GM18517 (cell line): ENCODE measurements at regions not wholly inside any gene's neighbourhood (a gene's known extent, or its start where the extent isn't known, plus 50 kb on each side); places are given as distances from the start of the nearest gene placed in this dataset.
A peak's percentile ranks its signal among the peaks of the same experiment; 100 is the strongest.

Experiments
- ATAC-seq: cut with Tn5 transposase; IDR thresholded peaks from one replicate; pipeline ENCODE4 v1.9.1; 2021; ENCODE audit warnings: mild to moderate bottlenecking, moderate library complexity; ENCODE audit not compliant: unreplicated experiment

DNA sequence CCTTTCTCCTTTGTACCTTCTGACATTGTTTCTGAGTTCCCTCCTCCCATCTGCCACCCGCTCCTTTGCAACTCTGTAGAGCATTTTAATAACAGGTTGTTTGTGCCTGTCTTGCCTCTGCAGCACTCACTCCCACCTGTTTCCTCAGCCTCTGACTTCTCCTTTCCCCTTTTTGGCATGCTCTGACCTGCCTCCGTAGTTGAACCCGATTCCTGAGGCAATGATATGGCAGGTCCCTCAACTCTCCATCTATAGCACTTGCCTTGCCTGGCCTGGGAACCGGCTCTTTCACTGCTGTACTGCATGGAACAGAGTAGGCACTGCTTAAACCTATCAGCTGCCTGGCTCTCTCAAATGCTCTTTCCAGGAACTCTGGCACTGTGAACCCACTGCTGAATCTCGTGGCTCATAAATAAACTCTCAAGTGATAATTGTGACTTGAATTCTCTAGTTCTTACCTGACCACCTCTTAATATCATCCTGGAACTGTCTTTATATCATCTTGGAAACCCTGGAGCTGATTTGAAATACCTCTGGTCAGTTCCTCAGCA is 50.3 kb downstream of the UTRN start:
- peak; percentile 13 for ATAC-seq

DNA sequence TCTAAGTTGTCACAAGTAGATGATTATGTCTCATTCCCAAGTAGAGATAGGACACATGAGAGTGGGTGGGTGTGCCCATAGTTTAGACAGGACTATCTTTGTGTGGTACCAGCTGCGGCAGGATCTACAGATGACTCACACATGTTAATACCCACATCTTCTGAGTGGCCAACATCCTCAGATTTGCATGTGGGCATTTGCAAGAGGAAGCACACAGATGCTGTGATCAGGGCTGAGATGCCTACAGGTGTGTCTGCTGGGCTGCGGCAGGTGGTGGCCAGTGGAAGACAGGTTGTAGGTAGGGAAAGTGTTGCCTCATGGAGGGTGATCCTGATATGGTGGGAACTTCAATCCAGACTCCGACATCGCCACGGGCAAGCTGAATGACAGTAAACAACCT is 50.8 kb downstream of the UTRN start:
- peak; percentile 76 for ATAC-seq

DNA sequence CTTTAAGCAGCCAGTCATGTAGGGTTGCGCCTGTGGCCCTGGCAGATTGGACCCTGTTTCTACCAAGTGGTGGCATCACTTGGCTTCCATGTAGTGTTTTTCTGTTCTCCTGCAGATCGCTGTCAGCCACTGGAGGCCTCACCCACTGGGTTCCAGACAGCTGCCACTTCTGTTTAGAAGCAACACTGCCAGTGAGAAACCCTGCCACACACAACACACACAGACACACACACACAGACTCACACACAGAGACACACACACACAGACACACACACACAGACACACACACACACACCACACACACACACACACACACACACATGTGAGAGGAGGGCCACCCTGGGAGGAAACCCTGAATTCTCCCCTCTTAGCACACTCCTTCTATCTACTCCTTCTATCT is 51.8 kb downstream of the UTRN start:
- ATAC-seq: no peak

DNA sequence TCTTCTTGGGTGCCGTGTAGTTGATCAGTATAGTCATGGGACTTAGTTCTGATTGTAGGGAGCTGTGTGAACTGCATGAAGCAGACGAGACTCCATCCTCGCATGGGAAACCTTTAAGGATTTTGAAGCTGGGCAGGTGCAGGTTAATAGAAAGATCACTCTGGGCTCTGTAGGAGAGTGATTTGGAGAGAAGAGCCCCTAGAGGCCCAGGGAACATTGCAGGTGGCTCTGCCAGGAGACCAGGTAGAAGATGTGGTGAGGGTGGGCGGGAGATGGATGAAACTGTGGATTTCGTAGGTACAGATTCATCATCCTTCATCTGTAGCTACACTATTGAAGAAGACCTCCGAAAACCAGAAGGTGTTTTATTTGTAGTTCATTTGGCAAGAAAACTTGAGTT is 53.3 kb downstream of the UTRN start:
- ATAC-seq: no peak

DNA sequence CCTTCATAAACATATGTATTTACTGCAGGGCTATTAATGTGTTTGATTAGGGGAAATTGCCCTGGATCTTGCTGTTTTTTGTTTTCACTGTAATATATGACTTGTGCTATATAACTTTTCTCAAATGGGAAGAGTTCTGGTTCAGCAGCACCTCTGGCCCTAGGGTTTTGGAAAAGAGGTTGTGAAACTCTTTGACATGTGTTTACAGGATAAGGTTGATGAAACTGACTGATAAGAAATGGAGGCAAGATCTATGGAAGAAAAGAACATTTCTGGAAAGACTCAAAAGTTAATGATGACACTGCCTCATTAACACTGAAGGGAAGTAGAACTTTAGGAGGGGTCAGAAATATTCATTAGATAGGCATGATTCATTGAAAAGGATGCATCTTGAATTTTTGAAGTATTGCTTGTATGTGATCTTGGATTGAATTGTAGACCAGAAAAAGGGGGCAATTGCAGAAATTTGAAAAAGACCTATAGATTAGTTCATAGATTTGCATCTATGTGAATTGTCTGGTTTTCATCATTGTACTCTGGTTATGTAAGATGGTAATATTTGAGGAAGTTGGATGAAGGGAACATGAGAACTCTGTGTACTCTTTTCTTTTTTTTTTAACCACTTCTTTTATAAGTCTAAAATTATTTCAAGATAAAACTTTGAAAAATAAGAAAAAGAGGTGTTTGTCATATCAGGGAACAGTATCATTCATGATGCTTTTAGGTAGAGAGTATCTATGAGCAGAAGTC is 54.0 kb downstream of the UTRN start:
- no peak for ATAC-seq

DNA sequence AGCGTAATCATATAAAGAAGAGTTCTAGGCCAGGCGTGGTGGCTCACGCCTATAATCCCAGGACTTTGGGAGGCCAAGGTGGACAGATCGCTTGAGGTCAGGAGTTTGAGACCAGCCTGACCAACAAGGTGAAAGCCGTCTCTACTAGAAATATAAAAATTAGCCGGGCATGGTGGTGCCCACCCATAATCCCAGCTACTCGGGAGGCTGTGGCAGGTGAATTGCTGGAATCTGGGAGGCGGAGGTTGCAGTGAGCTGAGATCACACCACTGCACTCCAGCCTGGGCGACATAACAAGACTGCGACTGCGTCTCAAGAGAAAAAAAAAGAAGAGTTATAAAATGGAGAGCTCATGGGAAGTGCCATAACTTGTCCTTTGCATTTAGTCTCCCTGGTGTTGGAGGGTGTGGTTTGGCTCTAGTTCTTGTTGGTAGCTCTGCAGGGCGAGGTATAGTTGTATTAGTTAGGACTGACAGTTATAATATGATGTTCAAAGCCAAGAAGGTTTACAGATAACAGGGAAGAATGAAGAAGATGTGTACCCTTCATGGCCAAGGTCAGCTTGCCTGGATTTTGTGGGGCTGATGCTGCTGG is 54.8 kb downstream of the UTRN start:
- ATAC-seq: no peak

DNA sequence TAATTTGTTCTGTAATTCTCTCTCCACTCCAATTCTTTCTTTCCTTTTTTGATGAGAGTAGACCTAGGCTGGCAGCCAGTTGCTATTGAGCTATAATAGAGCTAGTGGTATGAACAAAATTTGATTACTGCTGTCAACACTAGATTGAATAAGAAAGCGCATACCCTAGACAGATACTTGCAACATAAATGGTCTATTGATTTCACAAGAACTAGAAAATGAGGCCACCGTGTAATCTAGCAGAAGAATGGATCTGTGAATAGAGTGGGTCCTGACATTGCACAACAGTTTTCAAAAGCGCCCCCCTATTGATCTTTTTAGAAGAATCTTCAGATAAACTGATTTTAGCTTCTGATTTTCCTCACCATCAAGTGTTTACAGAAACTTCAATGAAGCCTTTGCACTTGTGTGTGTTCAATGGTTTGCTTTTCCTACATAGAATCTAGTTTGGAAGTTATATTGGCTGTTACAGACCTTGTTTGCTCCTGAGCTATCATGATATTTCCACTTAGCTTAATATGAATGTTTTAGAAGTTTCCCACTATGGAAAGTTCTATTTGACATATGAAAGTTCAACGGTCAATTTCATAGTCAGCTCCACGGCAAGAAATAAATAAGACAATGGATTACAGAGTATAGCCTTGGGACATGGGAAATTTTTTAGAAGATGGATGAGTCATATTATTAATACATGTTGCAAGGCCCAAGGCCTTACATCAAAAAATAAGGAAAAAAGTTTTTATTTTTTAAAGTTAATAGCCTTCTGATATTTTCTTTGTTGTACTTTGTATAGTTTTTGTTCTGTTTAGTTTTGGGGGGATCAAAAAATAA is 55.6 kb downstream of the UTRN start:
- no peak for ATAC-seq

DNA sequence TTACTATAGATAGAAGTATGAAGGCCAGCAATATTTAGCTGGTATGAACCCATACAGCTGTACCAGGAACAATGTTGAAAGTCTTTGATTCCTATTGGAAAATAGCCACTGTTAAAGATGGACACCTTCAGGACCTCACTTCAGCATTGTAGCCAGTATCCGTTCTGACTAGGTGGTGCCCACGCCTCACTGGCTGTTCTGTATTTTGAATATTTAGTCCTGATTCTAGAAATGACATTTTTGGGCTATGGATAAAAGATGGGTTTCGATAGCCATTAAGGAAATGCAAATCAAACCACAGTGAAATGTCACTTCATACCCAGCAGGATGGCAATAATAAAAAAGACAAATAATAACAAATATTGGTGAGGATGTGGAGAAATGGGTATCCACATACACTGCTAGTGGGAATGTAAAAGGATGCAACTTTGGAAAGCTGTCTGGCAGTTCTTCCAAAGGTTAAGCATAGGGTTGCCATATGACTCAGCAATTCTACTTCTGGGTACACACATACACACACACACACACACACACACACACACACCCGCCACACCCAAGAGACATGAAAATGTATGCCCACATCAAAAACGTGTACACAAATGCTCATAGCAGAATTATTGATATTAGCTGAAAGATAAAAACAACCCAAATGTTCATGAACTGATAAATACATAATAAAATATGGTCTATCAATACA is 56.8 kb downstream of the UTRN start:
- peak; percentile 47 for ATAC-seq

DNA sequence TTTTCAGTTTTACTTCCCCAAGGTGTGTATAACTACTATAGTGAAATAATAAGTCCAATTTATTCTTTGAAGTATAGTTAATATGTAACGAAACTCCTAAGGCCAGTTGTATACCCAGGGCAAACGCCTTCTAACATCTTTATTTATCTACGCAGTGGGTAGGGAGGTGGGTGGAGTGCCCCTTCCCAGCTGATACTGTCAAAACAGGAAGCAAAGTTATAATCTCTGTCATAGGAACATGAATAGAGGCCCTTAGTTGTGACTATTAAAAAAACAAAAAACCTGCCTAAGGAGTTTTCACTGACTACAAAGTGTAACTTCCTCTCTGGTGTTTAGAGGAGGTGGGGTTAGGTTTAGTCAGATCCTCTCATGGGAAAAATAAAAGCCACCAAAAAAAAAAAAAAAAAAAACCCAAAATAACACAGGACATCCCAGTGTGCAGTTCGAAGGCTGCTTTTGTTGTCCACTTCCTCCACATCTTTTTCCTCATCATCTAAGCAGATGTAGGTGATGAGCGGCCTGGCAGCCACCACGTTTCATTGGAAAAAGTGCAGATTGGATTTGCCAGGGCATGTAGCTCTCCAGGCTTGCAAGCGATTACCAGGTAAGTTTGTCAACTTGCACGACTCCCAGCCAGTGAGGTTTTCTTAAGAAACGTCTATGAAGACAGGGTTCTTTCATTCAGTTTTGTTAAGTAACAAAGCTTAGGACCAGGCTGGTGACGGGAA is 58.7 kb downstream of the UTRN start:
- ATAC-seq: peak; percentile 51

DNA sequence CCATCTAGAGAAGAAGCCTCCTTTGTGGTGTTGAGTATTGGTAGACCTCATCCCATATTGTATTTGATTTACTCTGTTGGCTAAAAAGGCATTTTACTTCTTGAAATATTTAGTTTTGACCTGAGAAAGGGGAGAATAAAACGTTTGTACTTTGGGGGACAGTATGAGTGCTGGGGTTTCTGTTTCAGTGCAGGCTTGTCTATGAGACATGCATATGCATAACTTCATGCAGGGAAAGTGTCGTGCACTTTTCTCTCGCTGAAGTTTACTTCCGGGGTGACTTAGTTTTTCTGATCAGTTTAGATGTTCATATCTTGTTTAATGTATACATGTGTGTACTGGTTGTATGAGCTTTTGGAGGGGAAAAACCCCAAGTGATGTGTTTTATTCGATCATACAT is 59.5 kb downstream of the UTRN start:
- peak; percentile 39 for ATAC-seq

DNA sequence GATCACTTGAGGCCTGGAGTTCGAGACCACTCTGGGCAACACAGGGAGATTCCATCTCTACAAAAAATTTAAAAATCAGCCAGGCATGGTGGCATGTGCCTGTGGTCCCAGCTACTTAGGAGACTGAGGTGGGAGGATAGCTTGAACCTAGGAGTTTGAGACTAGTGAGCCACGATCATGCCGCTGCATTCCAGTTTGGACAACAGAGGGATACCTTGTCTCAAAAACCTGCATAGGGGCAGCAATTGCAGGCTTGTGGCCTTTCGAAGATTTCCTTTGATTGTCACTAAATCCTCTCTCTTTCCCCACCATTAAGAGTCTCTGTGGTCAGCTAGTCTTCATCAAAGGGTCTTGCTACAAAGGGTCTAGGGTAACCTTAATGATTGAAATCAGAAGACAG is 60.3 kb downstream of the UTRN start:
- ATAC-seq: no peak

DNA sequence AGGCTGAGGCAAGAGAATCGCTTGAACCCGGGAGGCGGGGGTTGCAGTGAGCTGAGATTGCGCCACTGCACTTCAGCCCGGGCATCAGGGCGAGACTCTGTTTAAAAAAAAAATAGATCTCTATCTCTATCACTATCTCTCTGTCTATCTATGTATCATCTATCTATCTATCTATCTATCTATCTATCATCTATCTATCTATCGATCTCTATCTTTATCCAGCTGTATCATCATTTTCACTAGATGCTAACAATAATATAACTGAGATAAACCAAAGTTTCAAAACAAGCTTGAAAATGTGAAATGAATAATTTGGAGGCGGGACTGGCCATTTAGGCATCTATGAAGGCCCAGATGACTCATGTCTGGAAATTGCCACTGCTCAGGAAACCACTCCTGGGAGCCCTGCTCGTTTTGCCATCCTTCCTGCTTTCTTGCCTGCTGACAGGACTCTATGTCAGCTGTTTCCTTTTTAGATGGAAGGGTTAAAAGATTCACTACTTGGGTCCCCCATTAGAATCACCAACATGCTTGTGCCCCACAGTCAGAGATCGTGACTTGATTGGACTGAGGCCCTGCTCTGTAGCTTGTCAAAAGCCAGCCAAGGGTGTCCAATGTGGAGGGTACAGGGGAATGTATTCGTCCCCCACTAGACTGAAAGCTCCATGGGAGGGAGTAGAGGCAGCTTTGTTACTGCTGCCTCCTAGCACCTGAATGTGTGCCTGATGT is 61.7 kb downstream of the UTRN start:
- ATAC-seq: no peak

DNA sequence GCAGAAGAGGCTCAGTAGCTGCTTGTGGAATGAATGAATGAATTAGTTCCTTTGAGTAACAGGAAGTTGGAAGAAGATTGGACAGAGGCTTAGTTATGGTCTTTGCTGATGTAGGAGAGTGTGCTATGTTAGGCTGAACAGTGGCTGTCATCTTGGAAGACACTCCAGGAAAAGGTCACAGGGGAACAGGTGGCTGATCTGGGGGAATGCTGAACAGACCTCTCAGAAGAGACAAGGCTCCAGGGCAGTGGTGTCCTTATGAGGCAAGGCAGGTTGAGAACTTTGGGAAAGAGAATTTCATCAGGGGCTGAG is 62.3 kb downstream of the UTRN start:
- ATAC-seq: no peak

DNA sequence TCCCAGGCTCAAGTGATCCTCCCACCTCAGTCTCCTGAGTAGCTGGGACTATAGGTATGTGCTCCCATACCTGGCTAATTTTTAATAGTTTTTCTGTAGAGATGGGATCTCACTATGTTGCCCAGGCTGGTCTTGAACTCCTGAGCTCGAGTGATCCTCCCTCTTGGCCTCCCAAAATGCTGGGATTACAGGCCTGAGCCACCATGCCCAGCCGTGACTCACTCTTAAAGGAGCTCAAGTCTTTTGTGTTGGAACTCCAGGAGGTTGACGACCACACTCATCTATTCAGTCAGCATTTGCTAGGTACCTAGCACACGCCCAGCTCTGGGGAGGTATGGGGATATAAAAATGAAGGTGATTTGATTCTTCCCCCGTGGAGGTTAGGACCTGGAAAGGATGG is 62.8 kb downstream of the UTRN start:
- no peak for ATAC-seq

DNA sequence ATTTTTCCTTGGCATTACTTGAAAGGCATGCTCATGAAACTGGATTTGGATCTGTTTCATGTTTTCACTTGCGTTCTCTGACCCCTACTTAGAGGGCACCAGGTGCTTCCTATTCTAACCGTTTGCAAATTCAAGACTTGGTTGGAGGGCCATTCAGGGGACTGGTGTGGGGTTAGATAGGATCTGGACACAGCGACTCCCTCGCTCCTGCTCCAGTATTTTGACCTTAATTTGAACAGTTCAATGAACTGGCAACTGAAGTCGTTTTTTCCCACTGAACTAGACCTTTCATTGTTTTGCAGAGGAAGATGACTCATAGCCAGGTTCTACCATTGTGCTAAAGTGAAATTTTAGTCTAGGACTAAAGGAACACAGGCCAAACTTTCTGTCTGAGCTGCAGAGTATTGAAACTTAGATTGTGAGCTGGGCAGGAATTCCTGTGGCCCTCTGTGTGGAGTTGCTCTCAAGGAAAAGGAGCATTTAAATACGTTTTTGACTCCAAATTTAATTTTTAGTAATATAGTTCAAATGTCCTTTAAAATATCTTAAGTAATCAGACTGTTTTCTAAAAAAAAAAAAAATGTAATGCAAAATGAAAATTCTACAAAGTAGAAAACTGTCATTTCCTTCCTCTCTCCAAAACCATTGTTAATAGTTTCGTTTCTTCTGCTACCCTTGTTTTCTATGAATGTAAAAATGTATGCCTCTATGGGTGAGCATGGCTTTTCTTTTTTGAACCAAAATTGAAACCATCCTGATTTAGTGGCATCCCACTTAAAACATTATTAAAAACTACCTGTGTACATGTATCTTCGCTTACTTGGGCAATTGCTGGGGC is 64.8 kb downstream of the UTRN start:
- peak; percentile 34 for ATAC-seq

DNA sequence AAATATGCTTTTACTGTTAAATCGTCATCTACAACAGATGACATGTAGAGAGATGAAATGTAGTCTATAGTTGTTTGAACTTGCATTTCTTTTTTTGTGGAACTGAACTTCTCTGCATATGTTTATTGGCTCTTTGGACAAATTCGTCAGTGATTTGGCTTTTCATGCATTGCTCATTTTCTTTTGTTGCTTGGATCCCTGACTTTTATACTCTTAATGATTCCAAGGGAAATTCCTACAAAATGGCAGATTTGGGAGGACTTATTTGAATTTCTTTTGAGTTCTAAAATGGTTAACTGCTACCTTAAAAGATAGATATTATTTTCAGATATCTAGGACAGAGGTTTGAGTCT is 65.4 kb downstream of the UTRN start:
- ATAC-seq: no peak

DNA sequence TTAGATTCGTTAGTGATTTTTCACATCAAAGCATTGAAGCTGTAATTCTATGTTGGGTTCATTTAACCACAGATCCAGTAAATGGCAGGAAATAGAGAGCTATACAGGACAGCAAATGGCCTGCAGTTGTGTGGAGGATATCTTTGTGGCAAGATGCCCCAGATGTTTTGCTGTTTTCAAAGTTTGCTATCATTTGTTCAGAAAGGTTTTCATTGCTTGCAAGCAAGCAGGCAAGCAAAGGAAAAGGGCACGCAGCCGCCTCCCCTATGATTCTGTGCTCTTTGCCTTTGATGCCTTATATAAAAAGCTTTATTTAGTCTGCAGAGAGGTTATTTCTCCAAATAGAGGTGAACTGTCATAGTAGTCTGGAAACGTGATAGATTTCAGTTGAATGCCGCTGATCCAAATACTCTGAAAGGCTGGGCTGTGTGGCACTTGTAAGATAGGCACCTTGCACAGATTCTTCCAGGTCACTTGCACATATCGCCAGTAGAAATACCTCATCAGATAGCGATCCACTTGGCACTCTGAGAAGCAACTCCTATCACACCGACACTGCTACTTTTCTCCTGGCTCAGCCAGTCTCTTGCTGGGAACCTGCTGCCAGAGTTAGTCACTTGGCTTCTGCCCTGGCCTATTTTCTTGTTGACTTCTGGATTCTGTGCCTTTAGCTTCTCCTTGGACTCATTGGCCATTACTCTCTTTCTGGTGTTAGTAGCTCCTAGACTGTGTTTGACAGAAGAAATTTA is 66.4 kb downstream of the UTRN start:
- ATAC-seq: no peak

DNA sequence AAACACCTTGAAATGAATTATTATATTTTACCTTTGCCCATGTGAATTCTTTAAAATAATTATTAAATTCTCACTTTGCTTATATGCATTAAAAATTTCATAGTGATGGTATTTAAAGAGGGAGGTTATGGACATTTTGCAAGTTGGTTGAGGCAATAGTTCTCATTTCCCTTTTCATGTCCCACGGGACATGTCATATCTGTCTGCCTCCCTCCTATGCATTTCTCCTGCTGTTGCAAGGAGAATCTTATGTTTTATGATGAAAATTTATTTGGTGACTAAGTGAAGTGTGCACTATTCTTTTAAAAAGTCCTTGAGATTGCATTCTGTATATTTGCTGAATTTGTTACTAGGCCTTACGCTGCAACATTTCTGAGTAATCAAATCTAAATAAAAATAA is 67.2 kb downstream of the UTRN start:
- ATAC-seq: peak; percentile 27
